Epithelial cell of proximal tubule (primary cell): ENCODE measurements at regions not wholly inside any gene's neighbourhood (a gene's known extent, or its start where the extent isn't known, plus 50 kb on each side); places are given as distances from the start of the nearest gene placed in this dataset.

Experiments used
- DNase-seq: peaks from one replicate; pipeline ENCODE4 v3.0.0-alpha.2; 2011; ENCODE audit warnings: low read depth
- H3K4me3 ChIP-seq: 2 replicates; pipeline ENCODE4 v1.5.1; 2011; ENCODE audit warnings: low read depth, mild to moderate bottlenecking, low read length
- CTCF ChIP-seq: conservative IDR thresholded peaks from 2 replicates; pipeline ENCODE4 v1.5.1; 2012; ENCODE audit warnings: low read depth, mild to moderate bottlenecking, low read length

DNA sequence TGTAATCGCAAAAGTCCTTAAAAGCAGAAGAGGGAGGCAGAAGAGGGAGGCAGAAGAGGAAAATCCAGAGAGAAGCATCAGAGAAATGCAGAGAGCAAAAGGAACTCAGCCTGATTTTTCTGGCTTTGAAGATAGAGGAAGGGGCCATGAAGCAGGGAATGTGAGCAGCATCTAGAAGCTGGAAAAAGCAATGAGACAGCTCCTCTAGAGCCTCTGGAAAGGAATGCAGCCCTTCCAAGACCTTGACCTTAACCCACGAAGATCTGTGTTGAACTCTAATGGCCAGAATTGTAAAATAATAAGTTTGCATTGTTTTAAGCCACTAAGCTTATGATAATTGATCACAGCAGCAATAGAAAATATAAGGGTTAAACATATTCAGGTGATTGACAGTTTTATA is 159.6 kb downstream of the ATPSCKMT start:
- no peak overlapping the region for H3K4me3 ChIP-seq
- DNase-seq: no peak
- no peak for TF ChIP-seq CTCF

GRCh38 chr5:10085185-10085584 is 164.5 kb downstream of the ATPSCKMT start:
- DNase-seq: no peak
- no peak overlapping the region for H3K4me3 ChIP-seq
- no peak for TF ChIP-seq CTCF

DNA sequence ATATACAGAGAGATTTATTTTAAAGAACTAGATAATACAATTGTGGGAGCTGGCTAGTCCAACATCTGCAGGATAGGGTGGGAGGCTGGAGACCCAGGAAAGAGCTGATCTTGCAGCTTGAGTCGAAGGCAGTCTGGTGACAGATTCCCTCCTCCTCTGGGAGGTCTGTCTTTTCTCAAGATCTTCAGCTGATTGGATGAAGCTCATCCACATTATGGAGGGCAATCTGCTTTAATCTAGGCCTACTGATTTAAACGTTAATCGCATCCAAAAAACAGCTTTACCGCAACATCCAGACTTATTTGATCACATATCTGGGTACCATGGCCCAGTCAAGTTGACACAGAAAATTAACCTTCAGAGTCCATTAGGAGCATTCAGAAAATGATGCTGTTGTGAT is 168.1 kb downstream of the ATPSCKMT start:
- H3K4me3 ChIP-seq: no peak overlapping the region
- TF ChIP-seq CTCF: no peak
- no peak for DNase-seq

DNA sequence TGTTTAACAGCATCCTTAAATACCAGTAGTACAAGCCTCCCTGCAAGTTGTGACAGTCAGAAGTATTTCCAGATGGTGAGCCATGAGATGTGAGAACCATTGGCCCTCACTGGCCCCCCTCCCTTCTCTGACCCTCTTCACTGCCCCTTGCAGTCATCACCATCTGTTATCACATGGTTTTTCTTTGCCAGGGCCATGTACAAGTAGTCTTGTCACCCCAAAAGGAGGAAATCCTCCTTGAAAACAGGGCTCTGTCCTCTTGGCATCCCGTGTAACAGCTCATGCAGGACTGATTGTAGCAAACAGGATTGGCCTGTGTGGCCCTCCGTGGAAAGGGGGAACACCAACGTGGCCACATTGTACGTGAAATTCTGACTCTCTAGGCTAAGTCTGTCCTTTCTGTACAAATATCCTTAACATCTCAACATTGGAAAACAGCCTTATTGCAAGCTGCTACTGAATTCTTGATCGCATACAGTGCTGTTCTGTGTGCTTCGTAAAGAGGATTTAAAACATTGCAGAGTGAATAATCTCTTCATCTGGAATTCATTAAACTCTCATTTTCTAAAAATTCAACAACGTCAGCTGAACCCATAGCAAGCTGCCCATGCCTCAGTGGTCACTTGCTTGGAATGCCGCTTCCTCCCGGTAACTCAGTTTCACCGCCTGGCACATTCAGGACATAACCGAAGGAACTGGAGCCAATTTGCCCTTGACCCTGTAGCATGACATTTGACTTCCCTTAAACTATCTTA is 171.7 kb downstream of the ATPSCKMT start:
- H3K4me3 ChIP-seq: no peak overlapping the region
- DNase-seq: no peak

GRCh38 chr5:10073441-10074104 is 176.1 kb downstream of the ATPSCKMT start:
- no peak for TF ChIP-seq CTCF
- DNase-seq: no peak
- no peak overlapping the region for H3K4me3 ChIP-seq

More for the DNA sequence above, 171.7 kb downstream of the ATPSCKMT start:
- no peak for TF ChIP-seq CTCF

DNA sequence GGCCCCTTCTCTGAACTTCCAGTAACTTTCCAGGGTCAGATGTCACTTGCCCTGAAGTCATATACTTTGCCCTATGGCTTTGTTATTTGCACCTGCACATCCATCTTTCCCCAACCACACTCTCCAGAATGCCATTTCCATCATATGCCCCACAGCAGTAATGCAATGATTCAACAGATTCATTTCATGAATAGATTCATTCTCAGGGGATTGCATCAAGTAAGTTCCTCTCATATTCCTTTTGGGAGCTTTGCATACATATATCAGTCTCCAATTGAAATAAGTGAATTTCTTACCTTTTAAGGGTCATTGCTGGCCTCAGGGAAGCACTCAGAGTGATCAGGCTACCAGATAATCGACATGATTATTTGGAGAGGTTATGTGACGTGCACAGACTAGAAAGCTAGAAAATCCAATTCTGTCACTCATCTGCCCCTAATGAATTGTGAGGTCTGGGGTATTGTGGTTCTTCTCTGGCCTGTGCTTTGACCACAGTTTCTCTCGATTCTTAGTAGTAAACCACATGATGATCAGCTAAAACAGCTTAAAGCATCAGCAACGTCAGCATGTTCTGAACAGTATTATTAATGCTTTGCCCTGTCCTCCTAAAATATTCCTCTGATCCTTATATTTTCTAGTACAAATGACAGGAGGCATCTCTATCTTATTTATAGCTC is 179.9 kb downstream of the ATPSCKMT start:
- no peak overlapping the region for H3K4me3 ChIP-seq
- TF ChIP-seq CTCF: no peak
- no peak for DNase-seq
